OCI-LY1 (cell line): ENCODE measurements at regions not wholly inside any gene's neighbourhood (a gene's known extent, or its start where the extent isn't known, plus 50 kb on each side); places are given as distances from the start of the nearest gene placed in this dataset.
"Not testable (repeated sequence)": the region's sequence is repeated elsewhere in the genome, so short reads cannot be mapped to it uniquely, and the experiment has no call there.

Source experiments
- H2AFZ ChIP-seq: fragments of 200-600 bp; sonication (generic), shearing (Covaris generic); 2 replicates; pipeline ENCODE4 v1.6.0; 2014; ENCODE audit warnings: antibody characterized with exemption, mild to moderate bottlenecking, low read length
- H3F3A ChIP-seq: fragments of 200-600 bp; sonication (generic), shearing (Covaris generic); 2 replicates; pipeline ENCODE4 v1.6.0; 2014; ENCODE audit warnings: mild to moderate bottlenecking, antibody characterized with exemption, low read length, moderate library complexity; ENCODE audit not compliant: insufficient read depth
- H3K27ac ChIP-seq: fragments of 200-600 bp; sonication (generic); 2 replicates; pipeline ENCODE4 v1.5.1; 2014; ENCODE audit warnings: low read length, mixed run types, mild to moderate bottlenecking, low read depth; ENCODE audit not compliant: poor library complexity, severe bottlenecking
- H3K27me3 ChIP-seq: fragments of 200-600 bp; sonication (generic); 2 replicates; pipeline ENCODE4 v1.6.0; 2014; ENCODE audit warnings: antibody characterized with exemption, mild to moderate bottlenecking, low read length, moderate library complexity; ENCODE audit not compliant: insufficient read depth
- H3K36me3 ChIP-seq: fragments of 200-600 bp; sonication (generic); 2 replicates; pipeline ENCODE4 v1.6.1; 2014; ENCODE audit warnings: mild to moderate bottlenecking, antibody characterized with exemption, low read length, moderate library complexity, mixed read lengths; ENCODE audit not compliant: insufficient read depth
- H3K4me1 ChIP-seq: fragments of 200-600 bp; sonication (generic); 2 replicates; pipeline ENCODE4 v1.5.1; 2014; ENCODE audit warnings: mild to moderate bottlenecking, low read length, moderate library complexity; ENCODE audit not compliant: insufficient read depth, severe bottlenecking
- H3K4me2 ChIP-seq: fragments of 200-600 bp; sonication (generic), shearing (Covaris generic); 2 replicates; pipeline ENCODE4 v1.6.1; 2014; ENCODE audit warnings: low read length
- H3K4me3 ChIP-seq: fragments of 200-600 bp; sonication (generic); 2 replicates; pipeline ENCODE4 v1.5.1; 2014; ENCODE audit warnings: low read length, low read depth, mild to moderate bottlenecking, mixed read lengths; ENCODE audit not compliant: poor library complexity, severe bottlenecking
- H3K79me2 ChIP-seq: fragments of 200-600 bp; shearing (Covaris generic); 2 replicates; pipeline ENCODE4 v1.6.1; 2016; ENCODE audit warnings: mixed run types, low read length, mixed read lengths; ENCODE audit not compliant: insufficient read depth
- H3K9ac ChIP-seq: fragments of 200-600 bp; sonication (generic), shearing (Covaris generic); 2 replicates; pipeline ENCODE4 v1.6.1; 2014; ENCODE audit warnings: mild to moderate bottlenecking, low read length, mixed read lengths
- H3K9me2 ChIP-seq: fragments of 200-600 bp; sonication (generic), shearing (Covaris generic); 2 replicates; pipeline ENCODE4 v1.6.1; 2014; ENCODE audit warnings: low read depth, mild to moderate bottlenecking, low read length, mixed read lengths
- H3K9me3 ChIP-seq: fragments of 200-600 bp; shearing (Covaris generic); 2 replicates; pipeline ENCODE4 v1.6.1; 2014; ENCODE audit warnings: low read length, mixed read lengths
- H4K20me1 ChIP-seq: fragments of 200-600 bp; sonication (generic), shearing (Covaris generic); 2 replicates; pipeline ENCODE4 v1.6.0; 2016; ENCODE audit warnings: mild to moderate bottlenecking, low read length; ENCODE audit not compliant: insufficient read depth
- EZH2 ChIP-seq: fragments of 200-600 bp; sonication (generic), shearing (Covaris generic); IDR thresholded peaks from 2 replicates; pipeline ENCODE4 v1.8.0; 2017; ENCODE audit warnings: borderline replicate concordance, mixed run types, mild to moderate bottlenecking, antibody characterized with exemption, low read length, moderate library complexity, mixed read lengths
- TF ChIP-seq, protein P1 (sequence below): fragments of 200-600 bp; sonication (generic), shearing (Covaris generic); IDR thresholded peaks from 2 replicates; pipeline ENCODE4 v1.5.1; 2017; ENCODE audit warnings: mild to moderate bottlenecking, antibody characterized with exemption, low read length, moderate library complexity, mixed read lengths

DNA sequence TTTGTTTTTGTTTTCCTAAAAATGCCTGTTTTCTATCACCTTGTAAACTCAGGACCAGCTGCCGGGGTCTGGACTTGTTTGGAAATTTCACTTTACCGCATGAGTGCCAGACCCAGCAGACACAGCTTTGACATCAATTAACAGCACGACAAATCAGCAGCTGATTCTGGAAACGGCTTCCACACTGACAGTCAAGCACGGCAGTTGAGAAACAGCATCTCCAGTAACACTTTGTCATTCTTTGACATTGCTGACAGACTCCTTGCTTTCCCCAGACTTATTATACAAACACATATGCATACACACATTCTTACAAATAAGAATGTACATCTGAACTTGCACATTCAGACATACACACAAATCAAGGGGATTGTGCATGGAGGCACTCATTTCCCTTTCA is 1017.6 kb upstream of the HS3ST1 start:
- H3K4me2 ChIP-seq = no peak overlapping the region
- H3F3A ChIP-seq = no peaks in the 10 kb centered on the region
- H3K9me2 ChIP-seq = no peaks in the 10 kb centered on the region
- no peaks in the 10 kb centered on the region for H3K79me2 ChIP-seq
- H3K27me3 ChIP-seq = no peaks in the 10 kb centered on the region
- no peaks in the 10 kb centered on the region for H3K36me3 ChIP-seq
- H3K4me1 ChIP-seq = no peaks in the 10 kb centered on the region
- no peak overlapping the region for H3K27ac ChIP-seq
- no peak overlapping the region for H3K9ac ChIP-seq
- H4K20me1 ChIP-seq = no peaks in the 10 kb centered on the region
- no peak overlapping the region for H3K4me3 ChIP-seq
- H2AFZ ChIP-seq = no peak overlapping the region
- no peaks in the 10 kb centered on the region for H3K9me3 ChIP-seq
- TF ChIP-seq, protein P1, sequence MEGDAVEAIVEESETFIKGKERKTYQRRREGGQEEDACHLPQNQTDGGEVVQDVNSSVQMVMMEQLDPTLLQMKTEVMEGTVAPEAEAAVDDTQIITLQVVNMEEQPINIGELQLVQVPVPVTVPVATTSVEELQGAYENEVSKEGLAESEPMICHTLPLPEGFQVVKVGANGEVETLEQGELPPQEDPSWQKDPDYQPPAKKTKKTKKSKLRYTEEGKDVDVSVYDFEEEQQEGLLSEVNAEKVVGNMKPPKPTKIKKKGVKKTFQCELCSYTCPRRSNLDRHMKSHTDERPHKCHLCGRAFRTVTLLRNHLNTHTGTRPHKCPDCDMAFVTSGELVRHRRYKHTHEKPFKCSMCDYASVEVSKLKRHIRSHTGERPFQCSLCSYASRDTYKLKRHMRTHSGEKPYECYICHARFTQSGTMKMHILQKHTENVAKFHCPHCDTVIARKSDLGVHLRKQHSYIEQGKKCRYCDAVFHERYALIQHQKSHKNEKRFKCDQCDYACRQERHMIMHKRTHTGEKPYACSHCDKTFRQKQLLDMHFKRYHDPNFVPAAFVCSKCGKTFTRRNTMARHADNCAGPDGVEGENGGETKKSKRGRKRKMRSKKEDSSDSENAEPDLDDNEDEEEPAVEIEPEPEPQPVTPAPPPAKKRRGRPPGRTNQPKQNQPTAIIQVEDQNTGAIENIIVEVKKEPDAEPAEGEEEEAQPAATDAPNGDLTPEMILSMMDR = no peak
- no peak for TF ChIP-seq EZH2

DNA sequence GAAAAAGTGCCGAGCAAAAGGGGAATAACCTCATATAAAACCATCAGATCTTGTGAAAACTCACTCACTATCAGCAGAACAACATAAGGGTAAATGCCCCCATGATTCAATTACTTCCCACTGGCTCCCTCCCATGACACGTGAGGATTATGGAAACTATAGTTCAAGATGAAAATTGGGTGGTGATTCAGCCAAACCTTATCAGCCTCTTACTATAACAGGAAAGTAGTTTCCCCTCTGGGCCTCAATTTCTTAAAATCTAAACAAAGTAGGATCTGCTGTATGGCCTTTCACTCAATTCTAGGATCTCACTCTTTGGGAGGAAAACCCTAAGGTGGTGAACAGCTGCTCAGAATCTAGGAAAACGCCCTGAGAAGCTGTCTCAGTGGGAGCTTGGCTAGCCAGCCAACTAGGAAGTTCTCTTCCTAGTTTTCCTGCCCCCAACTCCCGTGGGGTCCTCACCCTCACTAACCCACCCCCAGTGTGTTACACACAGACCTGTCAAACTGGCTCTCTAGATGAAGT is 1017.1 kb upstream of the HS3ST1 start:
- Histone ChIP-seq H3K4me3 (no peak overlapping the region), H3K9ac (no peak overlapping the region), H3K9me2 (no peaks in the 10 kb centered on the region), H3F3A (no peaks in the 10 kb centered on the region), H3K4me1 (no peaks in the 10 kb centered on the region), H3K27me3 (no peaks in the 10 kb centered on the region), H2AFZ (no peak overlapping the region), H3K9me3 (no peaks in the 10 kb centered on the region), H3K4me2 (no peak overlapping the region), H3K36me3 (no peaks in the 10 kb centered on the region), H4K20me1 (no peaks in the 10 kb centered on the region), H3K79me2 (no peaks in the 10 kb centered on the region), H3K27ac (no peak overlapping the region)
- no peak for TF ChIP-seq EZH2
- TF ChIP-seq, protein P1 = no peak

DNA sequence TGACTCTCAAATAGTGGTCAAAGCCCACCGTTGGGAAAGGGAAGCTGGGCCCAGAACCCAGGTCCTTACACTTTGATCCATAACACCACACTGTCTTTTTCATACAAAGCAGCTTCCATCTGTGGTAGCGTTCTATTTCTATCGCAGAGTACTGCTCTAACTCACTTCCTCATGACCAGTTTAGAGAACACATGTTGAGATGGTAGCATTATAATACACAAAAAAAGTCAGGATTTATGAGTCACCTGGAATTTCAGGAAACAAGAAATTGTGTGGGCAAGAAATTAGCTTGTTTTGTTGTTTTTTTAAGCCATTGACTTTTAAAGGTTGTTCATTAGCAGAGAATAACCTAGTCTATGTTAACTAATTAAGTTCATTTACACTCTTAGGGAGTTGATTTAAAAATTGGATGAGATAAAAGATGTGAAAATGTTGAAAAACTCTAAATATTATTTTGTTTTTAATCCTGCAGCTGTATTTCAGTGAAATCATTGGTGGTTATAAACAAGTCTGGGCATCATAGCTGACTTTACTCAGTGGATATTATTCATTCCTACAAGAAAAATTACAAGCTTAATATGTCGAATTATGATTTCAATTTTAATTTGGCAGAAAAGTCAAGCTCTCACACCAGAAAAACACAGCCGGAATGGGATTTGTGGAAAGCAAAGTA is 1011.1 kb upstream of the HS3ST1 start:
- H3F3A ChIP-seq = no peaks in the 10 kb centered on the region

DNA sequence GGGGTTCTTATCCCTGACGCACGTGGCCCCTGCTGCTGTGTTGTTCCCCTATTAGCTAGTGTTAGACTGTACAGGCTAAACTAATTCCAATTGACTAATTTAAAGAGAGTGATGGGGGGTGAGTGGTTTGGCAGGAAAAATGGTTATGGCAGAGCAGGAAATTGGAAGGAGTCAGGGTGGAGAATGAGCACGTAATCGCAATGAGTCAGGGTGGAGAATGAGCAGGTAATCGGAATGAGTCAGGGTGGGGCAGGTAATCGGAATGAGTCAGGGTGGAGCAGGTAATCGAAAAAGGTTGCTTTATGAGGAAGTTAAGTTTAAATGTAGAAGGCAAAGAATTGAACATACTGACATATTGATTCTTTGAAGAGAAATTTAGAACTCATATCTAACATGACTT is 1002.6 kb upstream of the HS3ST1 start:
- H3K9me3 ChIP-seq, H3K27me3 ChIP-seq, H4K20me1 ChIP-seq, H3K4me2 ChIP-seq, H3K9ac ChIP-seq, H3K27ac ChIP-seq, H3K4me1 ChIP-seq, H2AFZ ChIP-seq, H3K36me3 ChIP-seq, H3K79me2 ChIP-seq, H3F3A ChIP-seq, H3K4me3 ChIP-seq, H3K9me2 ChIP-seq: not testable (repeated sequence)

More for the DNA sequence above, 1011.1 kb upstream of the HS3ST1 start:
- TF ChIP-seq EZH2 = no peak
- TF ChIP-seq, protein P1 = no peak
- no peaks in the 10 kb centered on the region for H3K9me3 ChIP-seq
- H3K9ac ChIP-seq = no peak overlapping the region
- H3K27ac ChIP-seq = no peak overlapping the region
- no peak overlapping the region for H2AFZ ChIP-seq
- no peaks in the 10 kb centered on the region for H3K27me3 ChIP-seq
- H3K4me2 ChIP-seq = no peak overlapping the region
- no peaks in the 10 kb centered on the region for H3K36me3 ChIP-seq
- no peaks in the 10 kb centered on the region for H3K79me2 ChIP-seq
- H3K4me3 ChIP-seq = no peak overlapping the region
- no peaks in the 10 kb centered on the region for H3K4me1 ChIP-seq
- no peaks in the 10 kb centered on the region for H4K20me1 ChIP-seq
- H3K9me2 ChIP-seq = no peaks in the 10 kb centered on the region
